GM10266 (cell line): ENCODE measurements at regions not wholly inside any gene's neighbourhood (a gene's known extent, or its start where the extent isn't known, plus 50 kb on each side); places are given as distances from the start of the nearest gene placed in this dataset.

Experiments
- DNase-seq: peaks from one replicate; pipeline ENCODE4 v3.0.0; 2012; ENCODE audit errors: extremely low spot score
- TF ChIP-seq, protein P1 (sequence below): IDR thresholded peaks from 2 replicates; pipeline ENCODE4 v1.5.1; 2012; ENCODE audit warnings: mild to moderate bottlenecking, low read depth; ENCODE audit not compliant: control insufficient read depth, insufficient read depth; ENCODE audit errors: missing control alignments

DNA sequence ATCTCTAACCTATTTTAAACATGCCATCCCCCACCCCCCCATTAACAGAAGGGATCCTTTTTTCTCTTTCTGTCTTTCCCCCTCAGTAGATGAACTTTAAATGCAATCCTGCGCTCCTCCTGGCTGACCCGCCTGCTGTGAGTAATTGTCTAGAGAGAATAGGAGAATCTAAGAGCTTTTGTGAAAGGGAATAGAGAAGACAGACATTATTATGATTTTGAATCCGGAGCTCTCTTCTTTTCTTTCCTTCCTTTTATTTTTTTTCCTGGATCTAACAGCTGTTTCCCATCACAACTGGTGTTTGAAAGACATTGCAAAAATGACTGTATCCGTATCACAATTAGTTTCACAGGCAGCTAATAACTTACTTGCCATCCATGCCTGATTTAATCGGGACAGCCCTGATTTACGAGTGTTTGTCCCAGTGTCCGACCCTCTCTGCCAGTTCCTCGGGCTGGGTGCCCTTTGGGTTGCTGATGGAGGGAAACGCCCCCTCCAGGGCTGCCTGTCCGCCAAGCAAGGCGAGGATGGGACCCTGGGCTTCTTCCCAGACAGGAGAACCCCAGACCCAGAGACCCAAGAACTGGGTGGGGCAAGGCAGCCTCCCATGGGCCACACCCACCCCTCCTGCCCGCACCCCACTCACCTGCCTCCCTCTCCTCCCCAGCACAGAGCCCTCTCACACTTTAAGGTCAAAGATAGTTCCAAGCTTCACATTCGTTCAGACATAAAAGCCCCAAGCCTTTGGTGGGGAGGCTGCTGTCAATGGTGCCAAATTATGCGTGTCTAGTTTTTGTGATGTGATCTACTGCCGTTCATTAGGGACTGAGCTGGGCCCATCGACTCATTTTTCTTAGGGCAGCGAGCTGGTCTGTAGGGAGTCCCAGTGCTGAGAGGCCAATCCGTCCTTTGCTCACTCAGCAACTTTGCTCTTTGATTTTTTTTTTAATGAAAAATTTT lies 231.7 kb downstream of the ZNF516 start:
- TF ChIP-seq, protein P1, sequence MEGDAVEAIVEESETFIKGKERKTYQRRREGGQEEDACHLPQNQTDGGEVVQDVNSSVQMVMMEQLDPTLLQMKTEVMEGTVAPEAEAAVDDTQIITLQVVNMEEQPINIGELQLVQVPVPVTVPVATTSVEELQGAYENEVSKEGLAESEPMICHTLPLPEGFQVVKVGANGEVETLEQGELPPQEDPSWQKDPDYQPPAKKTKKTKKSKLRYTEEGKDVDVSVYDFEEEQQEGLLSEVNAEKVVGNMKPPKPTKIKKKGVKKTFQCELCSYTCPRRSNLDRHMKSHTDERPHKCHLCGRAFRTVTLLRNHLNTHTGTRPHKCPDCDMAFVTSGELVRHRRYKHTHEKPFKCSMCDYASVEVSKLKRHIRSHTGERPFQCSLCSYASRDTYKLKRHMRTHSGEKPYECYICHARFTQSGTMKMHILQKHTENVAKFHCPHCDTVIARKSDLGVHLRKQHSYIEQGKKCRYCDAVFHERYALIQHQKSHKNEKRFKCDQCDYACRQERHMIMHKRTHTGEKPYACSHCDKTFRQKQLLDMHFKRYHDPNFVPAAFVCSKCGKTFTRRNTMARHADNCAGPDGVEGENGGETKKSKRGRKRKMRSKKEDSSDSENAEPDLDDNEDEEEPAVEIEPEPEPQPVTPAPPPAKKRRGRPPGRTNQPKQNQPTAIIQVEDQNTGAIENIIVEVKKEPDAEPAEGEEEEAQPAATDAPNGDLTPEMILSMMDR = no peak
- no peak for DNase-seq

DNA sequence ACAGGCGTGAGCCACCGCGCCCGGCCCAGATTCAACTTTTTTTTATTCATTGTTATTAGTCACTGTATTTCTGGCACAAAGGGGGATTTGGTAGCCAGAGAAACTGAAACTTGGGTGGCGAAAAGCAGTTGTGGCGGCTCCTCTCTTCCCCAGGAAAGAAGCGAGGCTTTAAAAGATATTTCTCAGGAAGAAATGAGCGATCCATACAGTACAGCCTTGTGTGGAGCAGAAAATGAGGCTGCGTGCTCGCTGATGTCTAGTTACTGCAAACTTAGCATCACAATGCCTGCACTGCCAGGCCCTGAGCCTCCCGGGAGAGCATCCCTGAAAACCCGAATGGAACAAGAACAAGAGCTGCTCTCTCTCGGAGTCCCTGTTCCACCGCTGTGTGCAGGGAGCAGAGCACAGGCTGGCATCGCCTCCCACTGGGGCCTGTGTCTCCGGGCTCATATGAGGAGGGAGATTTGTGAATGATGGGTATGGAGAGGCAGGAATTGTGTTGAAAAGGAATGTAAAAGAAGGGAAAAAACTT lies 234.0 kb downstream of the ZNF516 start:
- TF ChIP-seq, protein P1 = no peak
- DNase-seq = no peak

DNA sequence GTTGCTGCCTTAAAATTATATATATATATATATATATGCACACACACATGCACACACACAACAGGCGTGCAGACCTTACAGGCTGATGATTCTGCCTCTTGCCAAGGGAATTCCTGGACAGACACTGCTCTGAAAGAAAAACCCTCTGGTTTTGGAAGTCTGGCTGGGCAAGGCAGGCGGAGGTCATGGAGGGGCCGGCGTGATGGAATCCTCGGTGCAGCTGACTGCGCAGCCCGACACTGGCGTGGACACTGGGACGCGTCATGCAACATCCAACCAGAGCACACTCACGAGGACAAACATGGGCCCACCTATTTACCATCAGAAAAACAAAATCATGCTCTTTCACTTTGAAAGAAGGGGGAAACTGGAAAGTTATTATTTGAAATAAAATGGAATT lies 235.3 kb downstream of the ZNF516 start:
- TF ChIP-seq, protein P1 = no peak

DNA sequence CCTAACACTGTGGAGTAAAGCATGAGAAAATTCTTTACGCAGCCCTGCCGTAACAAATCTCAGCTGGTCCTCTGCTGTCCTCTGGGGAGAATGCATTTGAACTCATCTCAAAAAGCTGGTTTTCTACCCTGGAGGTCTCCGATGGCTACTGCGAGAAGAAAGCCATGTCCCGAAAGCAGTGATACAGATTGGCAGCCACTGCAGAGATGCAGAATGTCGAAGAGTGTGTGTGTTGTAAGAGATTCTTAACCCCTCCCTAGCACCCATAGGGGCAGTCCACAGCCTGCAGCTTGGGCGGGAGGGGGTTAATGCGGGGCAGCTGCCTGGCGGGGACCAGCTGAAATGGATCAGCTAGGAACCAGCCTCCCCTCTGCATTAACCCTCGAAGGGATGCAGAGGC lies 235.9 kb downstream of the ZNF516 start:
- no peak for DNase-seq
- TF ChIP-seq, protein P1 = no peak

More for the DNA sequence above, 235.3 kb downstream of the ZNF516 start:
- no peak for DNase-seq

DNA sequence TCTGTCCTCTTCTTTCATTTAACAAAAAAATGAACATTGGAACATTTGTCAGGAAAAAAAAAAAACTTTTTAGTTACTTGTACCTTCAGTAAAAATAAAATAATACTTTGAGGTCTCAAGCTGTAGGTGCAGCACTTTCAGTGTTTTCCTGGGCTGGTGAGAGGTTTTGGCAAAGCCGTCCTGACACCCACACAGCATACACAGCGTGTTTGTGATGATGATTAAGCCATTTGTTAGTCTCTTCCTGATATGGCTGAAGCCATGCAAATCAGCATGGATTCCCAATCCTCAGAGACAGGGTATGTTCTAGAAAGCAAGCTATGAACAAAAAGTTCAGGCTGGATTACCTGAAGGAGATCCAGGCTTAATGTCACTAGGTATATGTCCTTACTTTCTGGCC lies 236.8 kb downstream of the ZNF516 start:
- no peak for DNase-seq
- TF ChIP-seq, protein P1 = no peak

DNA sequence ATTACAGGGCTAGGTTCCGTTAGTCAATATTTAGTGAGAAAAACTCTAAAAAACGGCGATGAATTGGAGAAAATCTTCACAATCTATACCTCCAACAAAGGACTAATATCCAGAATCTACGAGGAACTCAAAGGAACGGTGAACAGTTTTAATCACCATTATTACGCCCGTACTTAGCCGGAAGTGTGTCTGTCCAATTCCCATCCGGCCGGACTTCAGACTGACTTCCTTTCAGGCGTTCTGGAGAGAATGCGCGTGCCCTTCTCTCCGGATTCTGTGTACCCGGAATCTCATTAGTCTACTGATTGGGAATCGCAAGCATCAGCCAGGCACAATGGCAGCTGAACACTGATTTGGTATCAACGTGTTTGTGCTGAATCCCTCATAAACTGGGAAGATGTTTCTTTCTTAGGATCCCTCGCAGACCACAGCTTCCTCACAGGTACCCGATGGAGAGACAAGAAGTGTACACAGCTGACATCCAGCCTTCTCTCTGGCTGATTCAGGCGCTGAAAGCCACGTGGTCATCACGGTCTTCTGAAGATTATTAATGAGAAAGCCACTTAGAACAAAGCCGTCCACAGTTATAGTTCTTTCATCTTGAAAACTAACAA lies 239.9 kb downstream of the ZNF516 start:
- TF ChIP-seq, protein P1 = no peak
- DNase-seq = no peak
